ENCODE measurements at regions not wholly inside any gene's neighbourhood (a gene's known extent, or its start where the extent isn't known, plus 50 kb on each side); places are given as distances from the start of the nearest gene placed in this dataset.

DNA sequence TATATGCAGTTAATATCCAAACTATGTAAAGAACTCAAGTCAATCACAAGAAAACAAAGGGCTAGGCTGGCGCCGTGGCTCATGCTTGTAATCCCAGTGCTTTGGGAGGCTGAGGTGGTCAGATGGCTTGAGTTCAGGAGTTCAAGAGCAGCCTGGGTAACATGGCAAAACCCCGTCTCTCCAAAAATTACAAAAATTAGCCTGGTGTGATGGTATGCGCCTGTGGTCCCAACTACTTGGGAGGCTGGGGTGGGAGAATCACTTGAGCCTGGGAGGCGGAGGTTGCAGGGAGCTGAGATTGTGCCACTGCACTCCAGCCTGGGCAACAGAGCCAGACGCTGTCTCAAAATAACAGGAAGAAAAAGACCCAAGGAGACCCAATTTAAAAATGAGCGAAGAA, 91.9 kb upstream of the ALKAL2 start:
- TF ChIP-seq, protein P1, sequence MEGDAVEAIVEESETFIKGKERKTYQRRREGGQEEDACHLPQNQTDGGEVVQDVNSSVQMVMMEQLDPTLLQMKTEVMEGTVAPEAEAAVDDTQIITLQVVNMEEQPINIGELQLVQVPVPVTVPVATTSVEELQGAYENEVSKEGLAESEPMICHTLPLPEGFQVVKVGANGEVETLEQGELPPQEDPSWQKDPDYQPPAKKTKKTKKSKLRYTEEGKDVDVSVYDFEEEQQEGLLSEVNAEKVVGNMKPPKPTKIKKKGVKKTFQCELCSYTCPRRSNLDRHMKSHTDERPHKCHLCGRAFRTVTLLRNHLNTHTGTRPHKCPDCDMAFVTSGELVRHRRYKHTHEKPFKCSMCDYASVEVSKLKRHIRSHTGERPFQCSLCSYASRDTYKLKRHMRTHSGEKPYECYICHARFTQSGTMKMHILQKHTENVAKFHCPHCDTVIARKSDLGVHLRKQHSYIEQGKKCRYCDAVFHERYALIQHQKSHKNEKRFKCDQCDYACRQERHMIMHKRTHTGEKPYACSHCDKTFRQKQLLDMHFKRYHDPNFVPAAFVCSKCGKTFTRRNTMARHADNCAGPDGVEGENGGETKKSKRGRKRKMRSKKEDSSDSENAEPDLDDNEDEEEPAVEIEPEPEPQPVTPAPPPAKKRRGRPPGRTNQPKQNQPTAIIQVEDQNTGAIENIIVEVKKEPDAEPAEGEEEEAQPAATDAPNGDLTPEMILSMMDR (conservative IDR thresholded peaks at IDR 0.05; ENCODE audit: low read depth, low read length), result no peak
- Histone ChIP-seq H3K27me3 (ENCODE audit: insufficient read depth, low read depth) (no peaks in the 10 kb centered on the region), H3K9ac (no peak overlapping the region), H3K36me3 (ENCODE audit: insufficient read depth) (no peaks in the 10 kb centered on the region), H3K4me3 (IDR thresholded peaks at IDR 0.05; ENCODE audit: insufficient read depth, low read depth, low read length) (no peak overlapping the region), H2AFZ (ENCODE audit: low read depth) (no peak overlapping the region), H4K20me1 (ENCODE audit: insufficient read depth) (no peaks in the 10 kb centered on the region), H3K4me2 (no peak overlapping the region), H3K27ac (no peak overlapping the region), H3K79me2 (ENCODE audit: insufficient read depth, low read depth) (no peaks in the 10 kb centered on the region), H3K4me1 (ENCODE audit: low read depth, poor library complexity, severe bottlenecking) (no peaks in the 10 kb centered on the region)

DNA sequence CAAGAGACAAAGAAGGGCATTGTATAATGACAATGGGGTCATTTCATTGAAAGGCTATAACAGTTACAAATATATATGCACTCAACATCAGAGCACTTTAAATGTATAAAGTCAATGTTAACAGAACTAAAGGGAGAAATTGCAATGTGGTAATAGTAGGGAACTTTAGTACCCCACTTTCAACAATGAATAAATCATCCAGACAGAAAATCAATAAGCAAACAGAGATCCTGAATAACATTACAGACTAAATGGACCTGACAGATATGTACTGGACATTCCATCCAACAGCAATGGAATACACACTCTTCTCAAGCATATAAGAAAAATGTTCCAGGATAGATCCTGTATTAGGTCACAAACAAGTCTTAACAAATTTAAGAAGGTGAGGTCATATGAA, 90.5 kb upstream of the ALKAL2 start:
- TF ChIP-seq, protein P1 (conservative IDR thresholded peaks at IDR 0.05; ENCODE audit: low read depth, low read length), result no peak
- Histone ChIP-seq H3K9ac (no peak overlapping the region), H4K20me1 (ENCODE audit: insufficient read depth) (no peaks in the 10 kb centered on the region), H3K79me2 (ENCODE audit: insufficient read depth, low read depth) (no peaks in the 10 kb centered on the region), H2AFZ (ENCODE audit: low read depth) (no peak overlapping the region), H3K27me3 (ENCODE audit: insufficient read depth, low read depth) (no peaks in the 10 kb centered on the region), H3K4me2 (no peak overlapping the region), H3K36me3 (ENCODE audit: insufficient read depth) (no peaks in the 10 kb centered on the region), H3K4me1 (ENCODE audit: low read depth, poor library complexity, severe bottlenecking) (no peaks in the 10 kb centered on the region), H3K27ac (no peak overlapping the region), H3K4me3 (IDR thresholded peaks at IDR 0.05; ENCODE audit: insufficient read depth, low read depth, low read length) (no peak overlapping the region)

DNA sequence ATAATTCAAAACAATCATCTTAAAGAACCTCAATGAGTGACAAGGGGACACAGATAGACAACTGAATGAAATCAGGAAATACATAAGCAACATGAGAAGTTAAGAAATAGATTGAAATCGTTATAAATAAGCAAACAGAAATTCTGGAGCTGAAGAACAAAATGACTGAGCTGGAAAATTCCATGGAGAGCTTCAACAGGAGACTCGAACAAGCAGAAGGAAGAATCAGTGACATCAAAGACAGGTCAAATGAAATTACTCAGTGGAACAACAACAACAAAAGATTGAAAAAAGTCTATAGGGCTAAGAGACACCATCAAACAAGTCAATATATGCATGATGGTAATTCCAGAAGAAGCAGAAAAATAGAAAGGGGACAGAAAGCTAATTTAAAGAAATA, 89.5 kb upstream of the ALKAL2 start:
- no peak overlapping the region for H3K4me3 ChIP-seq (IDR thresholded peaks at IDR 0.05; ENCODE audit: insufficient read depth, low read depth, low read length)
- H2AFZ ChIP-seq (ENCODE audit: low read depth), result no peak overlapping the region
- H3K4me2 ChIP-seq, result no peak overlapping the region
- no peak overlapping the region for H3K27ac ChIP-seq
- TF ChIP-seq, protein P1 (conservative IDR thresholded peaks at IDR 0.05; ENCODE audit: low read depth, low read length), result no peak
- no peaks in the 10 kb centered on the region for H3K79me2 ChIP-seq (ENCODE audit: insufficient read depth, low read depth)
- H3K9ac ChIP-seq, result no peak overlapping the region
- no peaks in the 10 kb centered on the region for H4K20me1 ChIP-seq (ENCODE audit: insufficient read depth)
- no peaks in the 10 kb centered on the region for H3K27me3 ChIP-seq (ENCODE audit: insufficient read depth, low read depth)
- no peaks in the 10 kb centered on the region for H3K4me1 ChIP-seq (ENCODE audit: low read depth, poor library complexity, severe bottlenecking)
- no peaks in the 10 kb centered on the region for H3K36me3 ChIP-seq (ENCODE audit: insufficient read depth)

DNA sequence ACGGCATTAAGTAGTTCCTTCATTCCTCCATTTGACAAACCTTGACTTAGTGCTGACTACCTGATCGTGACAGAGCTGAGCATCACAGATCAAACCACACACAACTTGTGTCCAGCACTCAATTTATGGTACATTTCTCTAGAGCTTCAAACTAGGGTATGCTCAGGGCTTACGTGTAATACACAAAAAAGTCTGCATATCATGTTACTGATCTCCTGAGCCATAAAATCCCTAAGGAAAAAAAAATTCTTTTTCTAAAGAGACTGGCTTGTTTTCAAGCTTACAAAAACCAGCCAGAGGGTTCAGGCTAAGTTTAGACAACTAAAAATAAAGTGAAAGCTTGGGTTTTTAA, 88.0 kb upstream of the ALKAL2 start:
- no peak overlapping the region for H3K27ac ChIP-seq
- no peaks in the 10 kb centered on the region for H3K36me3 ChIP-seq (ENCODE audit: insufficient read depth)
- no peak overlapping the region for H3K4me3 ChIP-seq (IDR thresholded peaks at IDR 0.05; ENCODE audit: insufficient read depth, low read depth, low read length)
- H3K4me1 ChIP-seq (ENCODE audit: low read depth, poor library complexity, severe bottlenecking), result no peaks in the 10 kb centered on the region
- no peaks in the 10 kb centered on the region for H3K27me3 ChIP-seq (ENCODE audit: insufficient read depth, low read depth)
- H3K4me2 ChIP-seq, result no peak overlapping the region
- no peak overlapping the region for H3K9ac ChIP-seq
- no peak overlapping the region for H2AFZ ChIP-seq (ENCODE audit: low read depth)
- TF ChIP-seq, protein P1 (conservative IDR thresholded peaks at IDR 0.05; ENCODE audit: low read depth, low read length), result no peak
- H3K79me2 ChIP-seq (ENCODE audit: insufficient read depth, low read depth), result no peaks in the 10 kb centered on the region
- H4K20me1 ChIP-seq (ENCODE audit: insufficient read depth), result no peaks in the 10 kb centered on the region
